Progenitor cell of endocrine pancreas (in vitro differentiated cells): ENCODE measurements at regions not wholly inside any gene's neighbourhood (a gene's known extent, or its start where the extent isn't known, plus 50 kb on each side); places are given as distances from the start of the nearest gene placed in this dataset.

ENCODE experiments used
- DNase-seq: peaks from one replicate; pipeline ENCODE4 v3.0.0; 2021; ENCODE audit warnings: low spot score; ENCODE audit not compliant: unreplicated experiment
- H3K27ac Mint-ChIP-seq: 2 replicates; pipeline ENCODE4 v1.8.0; 2021; ENCODE audit warnings: mild to moderate bottlenecking, moderate library complexity, mixed read lengths
- H3K27me3 Mint-ChIP-seq: 2 replicates; pipeline ENCODE4 v1.8.0; 2021; ENCODE audit warnings: mixed read lengths
- H3K36me3 Mint-ChIP-seq: 2 replicates; pipeline ENCODE4 v1.8.0; 2022; ENCODE audit warnings: mixed read lengths; ENCODE audit not compliant: insufficient read depth
- H3K4me1 Mint-ChIP-seq: 2 replicates; pipeline ENCODE4 v1.8.0; 2021; ENCODE audit warnings: low read depth, mixed read lengths
- H3K4me3 Mint-ChIP-seq: 2 replicates; pipeline ENCODE4 v1.8.0; 2021; ENCODE audit warnings: low read depth, mild to moderate bottlenecking, moderate library complexity, mixed read lengths
- H3K9me3 Mint-ChIP-seq: 2 replicates; pipeline ENCODE4 v1.8.0; 2021; ENCODE audit warnings: low read depth, mixed read lengths
- CTCF ChIP-seq: fragments of 200-600 bp; sonication (generic); IDR thresholded peaks from one replicate; pipeline ENCODE4 v1.5.0; 2021; ENCODE audit warnings: antibody characterized with exemption, mild to moderate bottlenecking; ENCODE audit not compliant: unreplicated experiment

GRCh38 chr4:38314663-38315062 lies 349.3 kb upstream of the KLF3 start:
- Mint-ChIP-seq H3K27ac (no peak overlapping the region), H3K4me3 (no peak overlapping the region), H3K36me3 (no peaks in the 10 kb centered on the region), H3K27me3 (no peaks in the 10 kb centered on the region), H3K4me1 (peaks cover 15% of the 10 kb centered on the region), H3K9me3 (peaks cover 4% of the 10 kb centered on the region)
- DNase-seq = no peak
- no peak for TF ChIP-seq CTCF

GRCh38 chr4:38315286-38315685 lies 348.7 kb upstream of the KLF3 start:
- Mint-ChIP-seq H3K4me3 (no peak overlapping the region), H3K27ac (no peak overlapping the region), H3K36me3 (no peaks in the 10 kb centered on the region)

GRCh38 chr4:38316045-38316444 lies 348.0 kb upstream of the KLF3 start:
- no peaks in the 10 kb centered on the region for H3K27me3 Mint-ChIP-seq
- no peak for TF ChIP-seq CTCF
- peaks cover 4% of the 10 kb centered on the region for H3K9me3 Mint-ChIP-seq
- no peak overlapping the region for H3K4me3 Mint-ChIP-seq
- no peak overlapping the region for H3K27ac Mint-ChIP-seq
- DNase-seq = no peak
- no peaks in the 10 kb centered on the region for H3K36me3 Mint-ChIP-seq
- H3K4me1 Mint-ChIP-seq = peaks cover 23% of the 10 kb centered on the region

More at GRCh38 chr4:38315286-38315685, 348.7 kb upstream of the KLF3 start:
- Mint-ChIP-seq H3K4me1 (peaks cover 21% of the 10 kb centered on the region), H3K27me3 (no peaks in the 10 kb centered on the region), H3K9me3 (peaks cover 4% of the 10 kb centered on the region)
- TF ChIP-seq CTCF = no peak
- DNase-seq = no peak

GRCh38 chr4:38317041-38317674 lies 346.8 kb upstream of the KLF3 start:
- no peak for TF ChIP-seq CTCF
- no peaks in the 10 kb centered on the region for H3K36me3 Mint-ChIP-seq
- H3K4me1 Mint-ChIP-seq = peaks cover 23% of the 10 kb centered on the region
- H3K27ac Mint-ChIP-seq = no peak overlapping the region
- H3K27me3 Mint-ChIP-seq = no peaks in the 10 kb centered on the region
- H3K4me3 Mint-ChIP-seq = no peak overlapping the region
- DNase-seq = no peak
- H3K9me3 Mint-ChIP-seq = peaks cover 2% of the 10 kb centered on the region

- peak overlapping the region; percentile 29 for H3K4me3 Mint-ChIP-seq
Observed at GRCh38 chr4:38318737-38319455, 345.1 kb upstream of the KLF3 start.

More at GRCh38 chr4:38318737-38319455, 345.1 kb upstream of the KLF3 start:
- no peaks in the 10 kb centered on the region for H3K36me3 Mint-ChIP-seq
- peaks cover 23% of the 10 kb centered on the region for H3K4me1 Mint-ChIP-seq
- no peak for TF ChIP-seq CTCF
- DNase-seq = peak; percentile 46
- H3K27me3 Mint-ChIP-seq = no peaks in the 10 kb centered on the region
- peak overlapping the region; percentile 91 for H3K27ac Mint-ChIP-seq
- peaks cover 3% of the 10 kb centered on the region for H3K9me3 Mint-ChIP-seq
